K562 (cell line): ENCODE measurements at regions not wholly inside any gene's neighbourhood (a gene's known extent, or its start where the extent isn't known, plus 50 kb on each side); places are given as distances from the start of the nearest gene placed in this dataset.

Source experiments
- ATAC-seq: fragments of 200-7000 bp; cut with Tn5 transposase; 3 replicates; pipeline ENCODE4 v1.9.1; 2020; ENCODE audit warnings: moderate library complexity
- BruUV-seq: library from RNA; stranded (reverse); fragments of 400-500 nt; replicated peaks from 2 replicates; lab custom pipeline; 2021; lab: Mats Ljungman, UMichigan
- CTCF ChIA-PET: fragments of 300-600 bp; formaldehyde crosslinking; extraction: SDS; loops from one replicate; lab custom pipeline; 2021; ENCODE audit warnings: low intra/inter-chr PET ratio; lab: Yijun Ruan, JAX
- POLR2A ChIA-PET: fragments of 300-600, 350-650 bp; sonication (Branson Sonifier 250); formaldehyde crosslinking; extraction: SDS; loops from one replicate; lab custom pipeline; 2021; ENCODE audit warnings: antibody characterized with exemption, inconsistent platforms; lab: Yijun Ruan, JAX
- DNase-seq, 4 experiments: peaks; one replicate each; pipeline versions ENCODE4 v3.0.0 to v3.0.0-alpha.2; 2011 to 2018; ENCODE audit warnings: low spot score in 3 of 4, mixed read lengths in 3 of 4; ENCODE audit errors: extremely low read depth in 1 of 4
- FAIRE-seq: peaks from 2 replicates; lab custom pipeline; 2011; peaks lifted over from hg19 to GRCh38; lab: Jason Lieb, UNC
- H2AFZ ChIP-seq: 2 replicates; pipeline ENCODE4 v1.6.0; 2011; ENCODE audit warnings: low read depth, low read length, control low read depth, inconsistent platforms
- H3K27ac ChIP-seq: fragments of 200-600 bp; 3 replicates; pipeline ENCODE4 v1.8.0; 2011; ENCODE audit warnings: low read depth, mild to moderate bottlenecking, control low read depth, inconsistent platforms, low read length, moderate library complexity, mixed read lengths; ENCODE audit errors: extremely low read depth
- H3K27me3 ChIP-seq, 2 experiments: fragments of 300-600 bp in 1 of 2; 2 replicates in 1 of 2; 3 replicates in 1 of 2; pipeline versions ENCODE4 v1.6.0 to v1.8.0; 2011; ENCODE audit warnings: inconsistent platforms in 2 of 2, low read length in 2 of 2, mild to moderate bottlenecking in 1 of 2, mixed read lengths in 1 of 2, moderate library complexity in 1 of 2; ENCODE audit not compliant: control insufficient read depth in 2 of 2, insufficient read depth in 2 of 2
- H3K36me3 ChIP-seq: fragments of 300-600 bp; 3 replicates; pipeline ENCODE4 v1.8.0; 2011; ENCODE audit warnings: mild to moderate bottlenecking, low read length, inconsistent platforms; ENCODE audit not compliant: control insufficient read depth, insufficient read depth
- H3K4me1 ChIP-seq, 2 experiments: fragments of 200-600 bp in 1 of 2; replicated peaks in 1 of 2; 2 replicates in 1 of 2; 3 replicates in 1 of 2; pipeline versions ENCODE4 v1.5.1 to v1.8.0; 2011; ENCODE audit warnings: inconsistent platforms in 2 of 2, low read length in 2 of 2, mild to moderate bottlenecking in 1 of 2, mixed read lengths in 1 of 2, moderate library complexity in 1 of 2; ENCODE audit not compliant: control insufficient read depth in 2 of 2, insufficient read depth in 2 of 2
- H3K4me2 ChIP-seq: 2 replicates; pipeline ENCODE4 v1.6.1; 2011; ENCODE audit warnings: low read length, control low read depth, inconsistent platforms, mixed read lengths; ENCODE audit not compliant: insufficient read depth
- H3K4me3 ChIP-seq: fragments of 200-600 bp; sonication (generic), shearing (Covaris generic); 2 replicates; pipeline ENCODE4 v1.5.1; 2016; ENCODE audit warnings: control low read depth, inconsistent platforms
- H3K79me2 ChIP-seq: fragments of 200-600 bp; 3 replicates; pipeline ENCODE4 v1.8.0; 2011; ENCODE audit warnings: low read length, inconsistent platforms; ENCODE audit not compliant: control insufficient read depth, insufficient read depth
- H3K9ac ChIP-seq, 2 experiments: 2 replicates each; pipeline versions ENCODE4 v1.6.0 to v1.6.1; 2011; ENCODE audit warnings: low read depth in 2 of 2, low read length in 2 of 2, control low read depth in 1 of 2, inconsistent platforms in 1 of 2, mild to moderate bottlenecking in 1 of 2, mixed read lengths in 1 of 2; ENCODE audit not compliant: insufficient read depth in 1 of 2
- H3K9me1 ChIP-seq: one replicate; pipeline ENCODE4 v1.6.0; 2011; ENCODE audit warnings: inconsistent platforms, mild to moderate bottlenecking, low read length, moderate library complexity; ENCODE audit not compliant: control insufficient read depth, insufficient read depth
- H3K9me3 ChIP-seq: replicated peaks from 2 replicates; pipeline ENCODE4 v1.5.1; 2011; ENCODE audit warnings: low read depth, low read length, inconsistent platforms; ENCODE audit not compliant: control insufficient read depth, insufficient read depth
- H4K20me1 ChIP-seq: replicated peaks from 2 replicates; pipeline ENCODE4 v1.6.1; 2011; ENCODE audit warnings: low read length, inconsistent platforms, mixed read lengths; ENCODE audit not compliant: control insufficient read depth, insufficient read depth
- BDP1 ChIP-seq: IDR thresholded peaks from 3 replicates; pipeline ENCODE4 v1.6.1; 2011; ENCODE audit not compliant: insufficient read length, insufficient read depth
- CBX8 ChIP-seq: fragments of 200-600 bp; sonication (generic); IDR thresholded peaks from 2 replicates; pipeline ENCODE4 v1.6.1; 2012; ENCODE audit warnings: borderline replicate concordance, mixed run types, low read depth, mild to moderate bottlenecking, moderate library complexity, mixed read lengths, low read length, control low read depth, inconsistent platforms; ENCODE audit not compliant: poor library complexity, severe bottlenecking; ENCODE audit errors: extremely low read depth
- ETS1 ChIP-seq: conservative IDR thresholded peaks from 2 replicates; pipeline ENCODE4 v1.6.1; 2011; ENCODE audit warnings: low read depth, mild to moderate bottlenecking, low read length; ENCODE audit not compliant: control insufficient read depth
- FOXM1 ChIP-seq, 2 experiments: fragments of 450-650 bp in 1 of 2; sonication (generic) in 1 of 2; formaldehyde crosslinking in 1 of 2; IDR thresholded peaks; 2 replicates each; pipeline versions ENCODE4 v1.6.1 to v1.9.0; 2017 to 2022; ENCODE audit warnings: low read depth in 2 of 2, mild to moderate bottlenecking in 2 of 2, missing genetic modification reagents in 1 of 2, moderate library complexity in 1 of 2
- HDAC8 ChIP-seq: fragments of 450-650 bp; IDR thresholded peaks from 2 replicates; pipeline ENCODE4 v1.6.1; 2016; ENCODE audit warnings: mild to moderate bottlenecking, missing genetic modification characterization, moderate library complexity, missing compliant biosample characterization
- KAT7 ChIP-seq: sonication (generic); formaldehyde crosslinking; IDR thresholded peaks from 2 replicates; pipeline ENCODE4 v1.8.0; 2022; ENCODE audit warnings: missing genetic modification reagents, mild to moderate bottlenecking, borderline replicate concordance
- LEF1 ChIP-seq: fragments of 450-650 bp; IDR thresholded peaks from 2 replicates; pipeline ENCODE4 v1.6.1; 2016; ENCODE audit warnings: mild to moderate bottlenecking
- MECOM ChIP-seq: fragments of 250-450 bp; sonication (Bioruptor Pico); IDR thresholded peaks from 2 replicates; pipeline ENCODE4 v1.8.0; 2022; ENCODE audit warnings: inconsistent platforms
- MYC ChIP-seq, 2 experiments: fragments of 250-450 bp in 1 of 2; sonication (Bioruptor Pico) in 1 of 2; IDR thresholded peaks; 2 replicates each; pipeline versions ENCODE4 v1.5.1 to v1.6.1; 2012 to 2021; ENCODE audit warnings: low read depth in 2 of 2, borderline replicate concordance in 1 of 2, improper control_type of control experiment in 1 of 2, low read length in 1 of 2, mild to moderate bottlenecking in 1 of 2, moderate library complexity in 1 of 2
- PML ChIP-seq: IDR thresholded peaks from 2 replicates; pipeline ENCODE4 v1.6.1; 2012; ENCODE audit warnings: low read length, inconsistent platforms
- RNF2 ChIP-seq: sonication (generic); IDR thresholded peaks from 2 replicates; pipeline ENCODE4 v1.6.1; 2016
- SMARCC2 ChIP-seq: fragments of 450-650 bp; IDR thresholded peaks from 2 replicates; pipeline ENCODE4 v1.6.1; 2017; ENCODE audit warnings: antibody characterized with exemption, moderate library complexity, mild to moderate bottlenecking, low read depth
- TAF1 ChIP-seq: IDR thresholded peaks from 2 replicates; pipeline ENCODE4 v1.6.1; 2011; ENCODE audit warnings: mild to moderate bottlenecking, low read length, moderate library complexity; ENCODE audit not compliant: insufficient read depth, control insufficient read depth, severe bottlenecking; ENCODE audit errors: extremely low read depth
- ZNF175 ChIP-seq: fragments of 200-800 bp; sonication (Bioruptor generic); IDR thresholded peaks from 2 replicates; pipeline ENCODE4 v1.6.1; 2016; ENCODE audit warnings: low read depth, mild to moderate bottlenecking, missing genetic modification characterization, missing compliant biosample characterization
- ZNF76 ChIP-seq: fragments of 250-450 bp; sonication (Bioruptor Pico); IDR thresholded peaks from 2 replicates; pipeline ENCODE4 v1.4.0; 2020; ENCODE audit warnings: mild to moderate bottlenecking, moderate library complexity, borderline replicate concordance
- WGBS: fragments of 100-300 bp; shearing (Covaris generic); methylation state at CpG from one replicate; pipeline ENCODE4 v1.1.6; 2016; ENCODE audit warnings: low coverage, mixed read lengths; ENCODE audit not compliant: insufficient coverage; ENCODE audit errors: missing lambda C conversion rate; 5-methylcytosine and 5-hydroxymethylcytosine counted together
- in situ Hi-C: fragments of 300-500 bp; cut with MboI; formaldehyde crosslinking; loops from 4 replicates; pipeline ENCODE4 v1.15.0; 2018; ENCODE audit warnings: inconsistent platforms, mixed read lengths
- intact Hi-C: fragments of 100-400 bp; cut with micrococcal nuclease; formaldehyde crosslinking; loops from 2 replicates; pipeline ENCODE4 v1.14.2; 2022
- TF ChIP-seq, protein P1 (sequence below): fragments of 250-450 bp; sonication (Bioruptor Pico); IDR thresholded peaks from 2 replicates; pipeline ENCODE4 v1.5.0; 2020; ENCODE audit warnings: mild to moderate bottlenecking

GRCh38 chr6:151683381-151683780 is 124.1 kb upstream of the ESR1 start:
- no peaks in the 10 kb centered on the region for H3K9me3 ChIP-seq
- TF ChIP-seq KAT7 (CRISPR knock-in tag): no peak
- TF ChIP-seq MYC (IDR thresholded peaks at IDR 0.05; ENCODE audit: low read depth, low read length): no peak
- TF ChIP-seq MYC (CRISPR knock-in tag; IDR thresholded peaks at IDR 0.05; ENCODE audit: borderline replicate concordance, low read depth): no peak
- no peak for TF ChIP-seq BDP1
- TF ChIP-seq CBX8: no peak
- no peak for TF ChIP-seq RNF2
- no peak for TF ChIP-seq HDAC8 (tag)
- no peak for TF ChIP-seq FOXM1 (IDR thresholded peaks at IDR 0.05; ENCODE audit: low read depth)
- TF ChIP-seq FOXM1 (CRISPR knock-in tag; IDR thresholded peaks at IDR 0.05; ENCODE audit: low read depth): no peak
- no peak for TF ChIP-seq ETS1
- TF ChIP-seq MECOM (CRISPR knock-in tag): no peak
- TF ChIP-seq TAF1: no peak
- no peak for TF ChIP-seq SMARCC2
- no peak for TF ChIP-seq LEF1
- TF ChIP-seq, protein P1, sequence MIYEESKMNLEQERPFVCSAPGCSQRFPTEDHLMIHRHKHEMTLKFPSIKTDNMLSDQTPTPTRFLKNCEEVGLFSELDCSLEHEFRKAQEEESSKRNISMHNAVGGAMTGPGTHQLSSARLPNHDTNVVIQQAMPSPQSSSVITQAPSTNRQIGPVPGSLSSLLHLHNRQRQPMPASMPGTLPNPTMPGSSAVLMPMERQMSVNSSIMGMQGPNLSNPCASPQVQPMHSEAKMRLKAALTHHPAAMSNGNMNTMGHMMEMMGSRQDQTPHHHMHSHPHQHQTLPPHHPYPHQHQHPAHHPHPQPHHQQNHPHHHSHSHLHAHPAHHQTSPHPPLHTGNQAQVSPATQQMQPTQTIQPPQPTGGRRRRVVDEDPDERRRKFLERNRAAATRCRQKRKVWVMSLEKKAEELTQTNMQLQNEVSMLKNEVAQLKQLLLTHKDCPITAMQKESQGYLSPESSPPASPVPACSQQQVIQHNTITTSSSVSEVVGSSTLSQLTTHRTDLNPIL (CRISPR knock-in tag): no peak
- TF ChIP-seq PML: no peak
- no peak for TF ChIP-seq ZNF76 (CRISPR knock-in tag)
- TF ChIP-seq ZNF175: no peak
- H3K79me2 ChIP-seq: no peaks in the 10 kb centered on the region
- H4K20me1 ChIP-seq: no peaks in the 10 kb centered on the region
- BruUV-seq: no TSS peak
- H3K4me1 ChIP-seq: no peaks in the 10 kb centered on the region; a peak in 1 of 5 replicates
- peaks cover 7 to 32% of the 10 kb centered on the region in 2 experiments; a peak in 2 of 5 replicates for H3K27me3 ChIP-seq
- no peak overlapping the region for H2AFZ ChIP-seq
- no peak overlapping the region for H3K4me2 ChIP-seq
- ATAC-seq (no peak), FAIRE-seq (no peak), DNase-seq (no peak)
- no peak overlapping the region for H3K9ac ChIP-seq
- ChIA-PET POLR2A (no interaction called here), CTCF (no interaction called here)
- no peak overlapping the region for H3K4me3 ChIP-seq
- no peaks in the 10 kb centered on the region for H3K9me1 ChIP-seq
- no peak overlapping the region for H3K27ac ChIP-seq
- WGBS: 0% methylated on average over 1 of the region's 1 CpG
- in situ Hi-C loops: no loop called here
- H3K36me3 ChIP-seq: no peaks in the 10 kb centered on the region
- intact Hi-C loops: no loop called here
